WTC11 (cell line): ENCODE measurements at regions not wholly inside any gene's neighbourhood (a gene's known extent, or its start where the extent isn't known, plus 50 kb on each side); places are given as distances from the start of the nearest gene placed in this dataset.

Source experiments
- ATAC-seq: fragments of 200-7000 bp; cut with Tn5 transposase; 2 replicates; pipeline ENCODE4 v1.10.0; 2021; ENCODE audit warnings: mild to moderate bottlenecking, moderate library complexity
- CTCF ChIA-PET: fragments of 300-600 bp; sonication (Branson Sonifier 250); formaldehyde crosslinking; loops from one replicate; lab custom pipeline; 2021; ENCODE audit warnings: antibody characterized with exemption; lab: Charles Lee
- POLR2A ChIA-PET: fragments of 350-600 bp; sonication (Branson Sonifier 250); formaldehyde crosslinking; loops from one replicate; lab custom pipeline; 2021; ENCODE audit warnings: antibody characterized with exemption; lab: Charles Lee
- DNase-seq: peaks from one replicate; pipeline ENCODE4 v3.0.0; 2021; ENCODE audit warnings: low spot score
- H3K27ac Mint-ChIP-seq: 2 replicates; pipeline ENCODE4 v1.8.0; 2021; ENCODE audit warnings: mixed read lengths
- H3K27me3 Mint-ChIP-seq: 2 replicates; pipeline ENCODE4 v1.8.0; 2021; ENCODE audit warnings: low read depth, mild to moderate bottlenecking, moderate library complexity, mixed read lengths
- H3K36me3 Mint-ChIP-seq: 2 replicates; pipeline ENCODE4 v1.8.0; 2021; ENCODE audit warnings: mixed read lengths
- H3K4me1 Mint-ChIP-seq: 2 replicates; pipeline ENCODE4 v1.8.0; 2022; ENCODE audit warnings: mixed read lengths
- H3K4me3 Mint-ChIP-seq: 2 replicates; pipeline ENCODE4 v1.8.0; 2021; ENCODE audit warnings: mild to moderate bottlenecking, moderate library complexity, mixed read lengths
- H3K9me3 Mint-ChIP-seq: 2 replicates; pipeline ENCODE4 v1.8.0; 2021; ENCODE audit warnings: mixed read lengths
- ELF4 ChIP-seq: sonication (generic); formaldehyde crosslinking; IDR thresholded peaks from 2 replicates; pipeline ENCODE4 v1.8.1; 2022; ENCODE audit warnings: low read depth, mild to moderate bottlenecking, moderate library complexity, missing genetic modification reagents
- ETV6 ChIP-seq: sonication (generic); formaldehyde crosslinking; IDR thresholded peaks from 2 replicates; pipeline ENCODE4 v1.8.1; 2022; ENCODE audit warnings: mild to moderate bottlenecking, missing genetic modification reagents
- FOXJ3 ChIP-seq: sonication (generic); formaldehyde crosslinking; IDR thresholded peaks from 2 replicates; pipeline ENCODE4 v1.9.0; 2021; ENCODE audit warnings: missing genetic modification reagents, mild to moderate bottlenecking, borderline replicate concordance
- FOXK1 ChIP-seq: sonication (generic); formaldehyde crosslinking; IDR thresholded peaks from 2 replicates; pipeline ENCODE4 v1.8.0; 2022; ENCODE audit warnings: mild to moderate bottlenecking, moderate library complexity, missing genetic modification reagents
- FOXP1 ChIP-seq: sonication (generic); formaldehyde crosslinking; IDR thresholded peaks from 2 replicates; pipeline ENCODE4 v1.8.0; 2022; ENCODE audit warnings: missing genetic modification reagents, mild to moderate bottlenecking, moderate library complexity, borderline replicate concordance
- GRHL2 ChIP-seq: fragments of 250-450 bp; sonication (Bioruptor Pico); IDR thresholded peaks from 2 replicates; pipeline ENCODE4 v1.8.0; 2022; ENCODE audit warnings: mild to moderate bottlenecking, moderate library complexity; ENCODE audit not compliant: insufficient replicate concordance, severe bottlenecking
- JAZF1 ChIP-seq: fragments of 250-450 bp; sonication (Bioruptor Pico); IDR thresholded peaks from 2 replicates; pipeline ENCODE4 v1.9.0; 2021; ENCODE audit warnings: moderate library complexity, mild to moderate bottlenecking, inconsistent platforms
- NFATC4 ChIP-seq: fragments of 250-450 bp; sonication (Bioruptor Pico); IDR thresholded peaks from 2 replicates; pipeline ENCODE4 v1.9.0; 2021; ENCODE audit warnings: mild to moderate bottlenecking
- NR2C2 ChIP-seq: sonication (generic); formaldehyde crosslinking; IDR thresholded peaks from 2 replicates; pipeline ENCODE4 v1.8.0; 2022; ENCODE audit warnings: mild to moderate bottlenecking, missing genetic modification reagents
- NR3C1 ChIP-seq: sonication (generic); formaldehyde crosslinking; conservative IDR thresholded peaks from 2 replicates; pipeline ENCODE4 v1.8.1; 2023; ENCODE audit warnings: low read depth, mild to moderate bottlenecking, missing genetic modification reagents
- RORB ChIP-seq: fragments of 250-450 bp; sonication (Bioruptor Pico); IDR thresholded peaks from 2 replicates; pipeline ENCODE4 v1.9.0; 2021; ENCODE audit warnings: mild to moderate bottlenecking
- SMAD4 ChIP-seq: sonication (generic); formaldehyde crosslinking; IDR thresholded peaks from 2 replicates; pipeline ENCODE4 v1.8.0; 2022; ENCODE audit warnings: mild to moderate bottlenecking, missing genetic modification reagents
- TCF7 ChIP-seq: sonication (generic); formaldehyde crosslinking; IDR thresholded peaks from 2 replicates; pipeline ENCODE4 v1.8.0; 2022; ENCODE audit warnings: mild to moderate bottlenecking, low read depth, missing genetic modification reagents, moderate library complexity
- TEAD4 ChIP-seq: sonication (generic); formaldehyde crosslinking; IDR thresholded peaks from 2 replicates; pipeline ENCODE4 v1.8.0; 2022; ENCODE audit warnings: mild to moderate bottlenecking, missing genetic modification reagents
- ZNF121 ChIP-seq: sonication (generic); formaldehyde crosslinking; IDR thresholded peaks from 2 replicates; pipeline ENCODE4 v1.8.0; 2023; ENCODE audit warnings: missing genetic modification reagents
- ZNF138 ChIP-seq: sonication (generic); formaldehyde crosslinking; conservative IDR thresholded peaks from 2 replicates; pipeline ENCODE4 v1.8.1; 2022; ENCODE audit warnings: mild to moderate bottlenecking, moderate library complexity, missing genetic modification reagents
- ZNF263 ChIP-seq: sonication (generic); formaldehyde crosslinking; IDR thresholded peaks from 2 replicates; pipeline ENCODE4 v1.8.1; 2022; ENCODE audit warnings: low read depth, mild to moderate bottlenecking, moderate library complexity, missing genetic modification reagents
- TF ChIP-seq, protein P1 (sequence below): sonication (generic); formaldehyde crosslinking; IDR thresholded peaks from 2 replicates; pipeline ENCODE4 v1.8.0; 2022; ENCODE audit warnings: mild to moderate bottlenecking, missing genetic modification reagents
- TF ChIP-seq, protein P2 (sequence below): fragments of 250-450 bp; sonication (Bioruptor Pico); IDR thresholded peaks from 2 replicates; pipeline ENCODE4 v1.9.0; 2021; ENCODE audit warnings: moderate library complexity, mild to moderate bottlenecking, inconsistent platforms, borderline replicate concordance
- TF ChIP-seq, protein P3 (sequence below): sonication (generic); formaldehyde crosslinking; IDR thresholded peaks from 2 replicates; pipeline ENCODE4 v1.8.0; 2023; ENCODE audit warnings: missing genetic modification reagents
- TF ChIP-seq, protein P4 (sequence below): sonication (generic); formaldehyde crosslinking; IDR thresholded peaks from 2 replicates; pipeline ENCODE4 v1.8.1; 2022; ENCODE audit warnings: low read depth, missing genetic modification reagents, borderline replicate concordance
- TF ChIP-seq, protein P5 (sequence below): sonication (generic); formaldehyde crosslinking; IDR thresholded peaks from 2 replicates; pipeline ENCODE4 v1.8.1; 2022; ENCODE audit warnings: mild to moderate bottlenecking, missing genetic modification reagents, moderate library complexity, borderline replicate concordance

DNA sequence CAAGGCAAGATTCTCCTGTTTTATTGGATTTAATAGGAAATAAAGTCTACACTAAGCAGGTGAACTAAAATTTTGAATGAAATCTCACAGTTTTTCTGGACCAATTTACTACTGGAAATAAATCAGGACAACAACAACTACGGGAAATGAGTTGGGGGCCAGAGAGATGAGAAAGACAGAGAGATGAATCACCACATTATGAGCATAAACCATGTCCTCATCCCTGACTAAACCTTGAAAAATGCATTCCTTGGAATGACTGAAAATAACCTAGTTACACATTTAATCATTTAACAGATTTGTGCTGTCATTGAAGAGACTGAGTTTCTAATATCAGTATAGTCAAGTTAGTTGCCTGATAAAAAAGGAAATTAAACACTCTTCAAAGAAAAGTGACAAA lies 608.4 kb upstream of the KCND2 start (continued):
- TF ChIP-seq ZNF121 (CRISPR knock-in tag), result no peak
- TF ChIP-seq ELF4, result no peak
- no peak for TF ChIP-seq TEAD4
- TF ChIP-seq, protein P1, sequence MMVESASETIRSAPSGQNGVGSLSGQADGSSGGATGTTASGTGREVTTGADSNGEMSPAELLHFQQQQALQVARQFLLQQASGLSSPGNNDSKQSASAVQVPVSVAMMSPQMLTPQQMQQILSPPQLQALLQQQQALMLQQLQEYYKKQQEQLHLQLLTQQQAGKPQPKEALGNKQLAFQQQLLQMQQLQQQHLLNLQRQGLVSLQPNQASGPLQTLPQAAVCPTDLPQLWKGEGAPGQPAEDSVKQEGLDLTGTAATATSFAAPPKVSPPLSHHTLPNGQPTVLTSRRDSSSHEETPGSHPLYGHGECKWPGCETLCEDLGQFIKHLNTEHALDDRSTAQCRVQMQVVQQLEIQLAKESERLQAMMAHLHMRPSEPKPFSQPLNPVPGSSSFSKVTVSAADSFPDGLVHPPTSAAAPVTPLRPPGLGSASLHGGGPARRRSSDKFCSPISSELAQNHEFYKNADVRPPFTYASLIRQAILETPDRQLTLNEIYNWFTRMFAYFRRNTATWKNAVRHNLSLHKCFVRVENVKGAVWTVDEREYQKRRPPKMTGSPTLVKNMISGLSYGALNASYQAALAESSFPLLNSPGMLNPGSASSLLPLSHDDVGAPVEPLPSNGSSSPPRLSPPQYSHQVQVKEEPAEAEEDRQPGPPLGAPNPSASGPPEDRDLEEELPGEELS (CRISPR knock-in tag), result no peak
- no peak for TF ChIP-seq ZNF138 (CRISPR knock-in tag)
- TF ChIP-seq, protein P2, sequence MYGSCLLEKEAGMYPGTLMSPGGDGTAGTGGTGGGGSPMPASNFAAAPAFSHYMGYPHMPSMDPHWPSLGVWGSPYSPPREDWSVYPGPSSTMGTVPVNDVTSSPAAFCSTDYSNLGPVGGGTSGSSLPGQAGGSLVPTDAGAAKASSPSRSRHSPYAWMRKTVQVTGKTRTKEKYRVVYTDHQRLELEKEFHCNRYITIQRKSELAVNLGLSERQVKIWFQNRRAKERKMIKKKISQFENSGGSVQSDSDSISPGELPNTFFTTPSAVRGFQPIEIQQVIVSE (CRISPR knock-in tag), result no peak
- TF ChIP-seq, protein P3, sequence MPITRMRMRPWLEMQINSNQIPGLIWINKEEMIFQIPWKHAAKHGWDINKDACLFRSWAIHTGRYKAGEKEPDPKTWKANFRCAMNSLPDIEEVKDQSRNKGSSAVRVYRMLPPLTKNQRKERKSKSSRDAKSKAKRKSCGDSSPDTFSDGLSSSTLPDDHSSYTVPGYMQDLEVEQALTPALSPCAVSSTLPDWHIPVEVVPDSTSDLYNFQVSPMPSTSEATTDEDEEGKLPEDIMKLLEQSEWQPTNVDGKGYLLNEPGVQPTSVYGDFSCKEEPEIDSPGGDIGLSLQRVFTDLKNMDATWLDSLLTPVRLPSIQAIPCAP, result no peak
- TF ChIP-seq JAZF1, result no peak

DNA sequence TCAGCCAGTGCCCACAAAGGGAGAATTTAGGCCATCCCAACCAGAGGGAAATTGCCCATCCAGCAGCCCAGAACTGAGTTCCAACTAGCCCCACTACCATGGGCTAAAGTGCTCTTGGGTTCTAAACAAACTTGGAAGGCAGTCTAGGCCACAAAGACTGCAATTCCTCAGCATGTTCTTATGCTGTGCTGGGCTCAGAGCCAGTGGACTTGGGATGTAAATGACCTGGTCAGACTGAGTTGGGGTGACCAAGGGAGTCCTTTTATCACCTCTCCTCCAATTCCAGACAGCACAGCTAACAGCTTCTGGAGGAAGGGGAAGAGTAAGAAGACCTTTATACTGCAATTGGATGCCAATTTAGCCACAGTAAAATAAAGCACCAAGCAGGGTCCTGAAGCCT lies 607.2 kb upstream of the KCND2 start:
- Mint-ChIP-seq H3K36me3 (no peaks in the 10 kb centered on the region), H3K27ac (no peak overlapping the region), H3K4me1 (peaks cover 6% of the 10 kb centered on the region; the same call in 1 of the 2 replicates), H3K9me3 (no peaks in the 10 kb centered on the region), H3K4me3 (no peak overlapping the region), H3K27me3 (no peaks in the 10 kb centered on the region; the same call in 1 of the 2 replicates)
- DNase-seq (no peak), ATAC-seq (no peak; the same call in 1 of the 2 replicates)
- TF ChIP-seq TCF7 (CRISPR knock-in tag) (no peak), ZNF263 (CRISPR knock-in tag) (no peak), NFATC4 (CRISPR knock-in tag) (no peak), FOXP1 (CRISPR knock-in tag) (no peak), NR2C2 (CRISPR knock-in tag) (no peak), GRHL2 (CRISPR knock-in tag) (no peak), FOXJ3 (CRISPR knock-in tag) (no peak), RORB (no peak), TEAD4 (no peak), ETV6 (CRISPR knock-in tag) (no peak), NR3C1 (CRISPR knock-in tag) (no peak), SMAD4 (no peak), FOXK1 (CRISPR knock-in tag) (no peak)
- TF ChIP-seq, protein P2 (CRISPR knock-in tag), result no peak
- TF ChIP-seq, protein P4, sequence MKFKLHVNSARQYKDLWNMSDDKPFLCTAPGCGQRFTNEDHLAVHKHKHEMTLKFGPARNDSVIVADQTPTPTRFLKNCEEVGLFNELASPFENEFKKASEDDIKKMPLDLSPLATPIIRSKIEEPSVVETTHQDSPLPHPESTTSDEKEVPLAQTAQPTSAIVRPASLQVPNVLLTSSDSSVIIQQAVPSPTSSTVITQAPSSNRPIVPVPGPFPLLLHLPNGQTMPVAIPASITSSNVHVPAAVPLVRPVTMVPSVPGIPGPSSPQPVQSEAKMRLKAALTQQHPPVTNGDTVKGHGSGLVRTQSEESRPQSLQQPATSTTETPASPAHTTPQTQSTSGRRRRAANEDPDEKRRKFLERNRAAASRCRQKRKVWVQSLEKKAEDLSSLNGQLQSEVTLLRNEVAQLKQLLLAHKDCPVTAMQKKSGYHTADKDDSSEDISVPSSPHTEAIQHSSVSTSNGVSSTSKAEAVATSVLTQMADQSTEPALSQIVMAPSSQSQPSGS (CRISPR knock-in tag), result no peak
- TF ChIP-seq, protein P1 (CRISPR knock-in tag), result no peak
- TF ChIP-seq, protein P5, sequence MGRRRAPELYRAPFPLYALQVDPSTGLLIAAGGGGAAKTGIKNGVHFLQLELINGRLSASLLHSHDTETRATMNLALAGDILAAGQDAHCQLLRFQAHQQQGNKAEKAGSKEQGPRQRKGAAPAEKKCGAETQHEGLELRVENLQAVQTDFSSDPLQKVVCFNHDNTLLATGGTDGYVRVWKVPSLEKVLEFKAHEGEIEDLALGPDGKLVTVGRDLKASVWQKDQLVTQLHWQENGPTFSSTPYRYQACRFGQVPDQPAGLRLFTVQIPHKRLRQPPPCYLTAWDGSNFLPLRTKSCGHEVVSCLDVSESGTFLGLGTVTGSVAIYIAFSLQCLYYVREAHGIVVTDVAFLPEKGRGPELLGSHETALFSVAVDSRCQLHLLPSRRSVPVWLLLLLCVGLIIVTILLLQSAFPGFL, result no peak
- ChIA-PET POLR2A (no interaction called here), CTCF (no interaction called here)
